ENCODE measurements at regions not wholly inside any gene's neighbourhood (a gene's known extent, or its start where the extent isn't known, plus 50 kb on each side); places are given as distances from the start of the nearest gene placed in this dataset.

DNA sequence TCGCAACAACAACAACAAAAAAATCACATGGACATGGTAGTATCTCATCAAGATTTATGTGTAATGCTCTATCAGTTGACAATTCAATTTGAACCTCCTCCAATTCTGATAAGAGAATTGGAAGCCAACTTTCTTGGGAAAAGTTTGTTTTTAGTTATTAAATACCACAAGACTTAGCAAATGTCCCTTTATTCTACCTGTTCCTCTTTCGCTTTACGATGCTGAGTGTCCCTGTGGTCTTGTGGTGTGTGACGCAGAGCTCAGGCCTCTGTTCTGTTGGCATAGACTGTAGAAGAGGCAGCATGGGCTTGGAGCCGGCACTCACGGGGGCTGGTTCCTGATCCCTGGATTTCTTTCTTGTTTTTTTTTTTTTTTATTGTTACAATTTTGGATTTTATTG lies 76.7 kb downstream of the PSMB1 start:
- TF ChIP-seq, protein P1, sequence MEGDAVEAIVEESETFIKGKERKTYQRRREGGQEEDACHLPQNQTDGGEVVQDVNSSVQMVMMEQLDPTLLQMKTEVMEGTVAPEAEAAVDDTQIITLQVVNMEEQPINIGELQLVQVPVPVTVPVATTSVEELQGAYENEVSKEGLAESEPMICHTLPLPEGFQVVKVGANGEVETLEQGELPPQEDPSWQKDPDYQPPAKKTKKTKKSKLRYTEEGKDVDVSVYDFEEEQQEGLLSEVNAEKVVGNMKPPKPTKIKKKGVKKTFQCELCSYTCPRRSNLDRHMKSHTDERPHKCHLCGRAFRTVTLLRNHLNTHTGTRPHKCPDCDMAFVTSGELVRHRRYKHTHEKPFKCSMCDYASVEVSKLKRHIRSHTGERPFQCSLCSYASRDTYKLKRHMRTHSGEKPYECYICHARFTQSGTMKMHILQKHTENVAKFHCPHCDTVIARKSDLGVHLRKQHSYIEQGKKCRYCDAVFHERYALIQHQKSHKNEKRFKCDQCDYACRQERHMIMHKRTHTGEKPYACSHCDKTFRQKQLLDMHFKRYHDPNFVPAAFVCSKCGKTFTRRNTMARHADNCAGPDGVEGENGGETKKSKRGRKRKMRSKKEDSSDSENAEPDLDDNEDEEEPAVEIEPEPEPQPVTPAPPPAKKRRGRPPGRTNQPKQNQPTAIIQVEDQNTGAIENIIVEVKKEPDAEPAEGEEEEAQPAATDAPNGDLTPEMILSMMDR (conservative IDR thresholded peaks at IDR 0.05 in 1 of 2, IDR thresholded peaks at IDR 0.05 in 1 of 2; ENCODE audit: extremely low read depth in 1 of 2, insufficient read depth in 1 of 2, low read depth in 1 of 2, low read length in 2 of 2) = no peak
- TF ChIP-seq EZH2 (IDR thresholded peaks at IDR 0.05; ENCODE audit: borderline replicate concordance, low read length) = no peak
